SKM-1 (cell line): ENCODE measurements at regions not wholly inside any gene's neighbourhood (a gene's known extent, or its start where the extent isn't known, plus 50 kb on each side); places are given as distances from the start of the nearest gene placed in this dataset.
"Not testable (repeated sequence)": the region's sequence is repeated elsewhere in the genome, so short reads cannot be mapped to it uniquely, and the experiment has no call there.

Source experiments
- DNase-seq: peaks from one replicate; lab custom pipeline; 2025; ENCODE audit not compliant: unreplicated experiment; lab: John Stamatoyannopoulos, UW

DNA sequence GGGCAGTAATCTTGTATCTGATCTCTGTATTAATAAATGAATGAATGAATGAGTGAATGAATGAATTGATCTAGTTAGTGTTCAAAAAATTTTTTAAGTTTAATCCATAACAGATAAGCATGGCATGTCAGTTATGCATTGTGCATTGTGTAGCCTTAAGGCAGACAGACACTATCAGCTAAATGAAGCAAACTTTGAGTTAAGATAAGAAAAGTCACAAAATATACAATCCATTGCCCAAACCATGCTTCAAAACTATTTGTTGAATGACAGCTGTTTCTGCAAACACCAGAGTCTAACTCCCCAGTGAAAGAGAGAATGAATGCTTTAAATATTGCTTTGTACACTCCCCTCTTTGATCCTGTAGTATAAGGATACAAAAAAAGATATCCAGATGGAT, 314.3 kb upstream of the ETAA1 start:
- DNase-seq: no peak

DNA sequence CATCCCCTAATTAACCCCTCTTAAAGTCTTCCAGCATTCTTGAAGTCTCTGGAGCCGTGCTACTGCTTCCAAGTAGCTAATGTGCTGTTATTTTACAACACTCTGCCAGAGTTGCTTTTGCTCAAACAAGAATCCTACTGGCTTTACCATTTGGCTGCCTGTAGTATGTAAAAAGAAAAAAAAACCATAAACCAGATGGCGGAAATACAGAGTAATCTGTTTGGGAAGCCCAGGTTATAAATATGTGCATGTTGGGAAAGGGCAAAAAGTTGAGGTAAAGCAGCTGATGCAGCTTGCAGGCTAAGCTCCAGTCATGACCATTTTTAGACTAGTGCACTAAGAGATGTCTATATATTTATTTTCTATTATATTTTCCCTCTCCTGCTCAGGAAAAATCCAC, 313.2 kb upstream of the ETAA1 start:
- no peak for DNase-seq

DNA sequence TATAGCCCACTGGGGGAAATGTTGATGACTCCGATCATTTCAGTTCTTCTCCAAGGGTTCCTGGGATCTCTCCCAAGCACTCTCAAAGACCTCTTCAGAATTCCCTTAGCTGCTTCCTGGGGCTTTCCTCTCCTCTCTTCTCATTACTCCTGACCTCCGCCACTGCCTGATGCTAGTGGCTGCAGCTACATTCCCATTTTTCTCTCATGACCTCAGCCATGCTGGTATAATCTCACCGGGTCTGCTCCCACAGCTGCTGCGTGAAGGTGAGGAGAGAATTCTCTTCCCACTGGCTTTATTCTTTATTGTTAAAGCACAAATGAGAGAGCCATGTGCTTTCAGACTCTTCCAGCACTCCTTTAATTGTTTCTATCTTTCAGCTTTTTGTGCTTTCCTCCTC, 312.0 kb upstream of the ETAA1 start:
- DNase-seq: no peak

DNA sequence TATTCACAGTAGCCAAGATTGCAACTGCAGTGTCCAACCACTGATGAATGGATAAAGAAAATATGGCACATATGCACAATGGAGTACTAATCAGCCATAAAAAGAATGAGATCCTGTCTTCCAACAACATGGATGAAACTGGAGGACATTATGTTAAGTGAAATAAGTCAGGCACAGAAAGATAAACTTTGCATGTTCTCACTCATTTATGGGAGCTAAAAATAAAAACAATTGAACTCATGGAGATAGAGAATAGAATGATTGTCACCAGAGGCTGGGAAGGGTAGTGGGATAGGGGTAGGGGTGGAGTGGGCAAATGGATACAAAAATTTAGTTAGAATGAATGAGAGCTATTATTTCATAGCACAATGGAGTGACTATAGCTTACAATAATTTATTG, 305.5 kb upstream of the ETAA1 start:
- DNase-seq: no peak

DNA sequence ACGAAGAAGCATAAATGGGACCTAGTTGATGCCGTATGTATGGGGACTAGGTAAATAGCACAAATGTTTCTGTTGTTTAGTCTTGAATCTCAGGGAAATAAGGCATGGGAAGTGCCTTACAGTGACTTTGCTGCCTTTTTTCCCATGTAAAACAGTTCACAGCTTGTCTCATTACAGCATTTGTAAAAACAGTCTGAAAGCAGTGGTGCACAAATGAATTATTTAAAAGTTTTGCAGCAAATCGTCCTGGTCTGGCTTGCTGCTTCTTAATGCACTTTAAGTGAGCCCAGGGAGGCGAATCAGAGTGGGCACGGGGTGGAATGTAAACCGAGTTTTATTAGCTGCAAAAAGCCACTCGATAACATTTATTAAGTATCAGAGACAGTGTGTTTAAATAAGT, 302.0 kb upstream of the ETAA1 start:
- no peak for DNase-seq

DNA sequence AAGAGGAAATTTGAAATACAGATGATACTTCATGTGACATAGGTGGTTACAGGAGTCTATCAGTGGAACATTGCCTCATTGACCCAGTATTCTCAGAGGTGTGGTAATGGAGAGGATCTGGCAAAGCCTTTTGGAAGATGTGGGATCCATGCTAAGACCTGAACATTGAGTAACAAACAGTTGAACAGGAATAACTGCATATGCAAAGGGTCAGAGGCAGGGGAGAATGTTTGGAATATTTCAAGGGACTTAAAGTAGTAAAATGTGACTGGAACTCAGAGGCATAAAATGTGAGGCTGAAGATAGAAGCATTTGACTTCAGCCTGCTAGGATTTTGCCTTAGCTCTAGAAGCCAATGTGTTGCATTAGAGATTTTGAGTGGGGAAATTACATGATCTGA, 300.2 kb upstream of the ETAA1 start:
- no peak for DNase-seq

DNA sequence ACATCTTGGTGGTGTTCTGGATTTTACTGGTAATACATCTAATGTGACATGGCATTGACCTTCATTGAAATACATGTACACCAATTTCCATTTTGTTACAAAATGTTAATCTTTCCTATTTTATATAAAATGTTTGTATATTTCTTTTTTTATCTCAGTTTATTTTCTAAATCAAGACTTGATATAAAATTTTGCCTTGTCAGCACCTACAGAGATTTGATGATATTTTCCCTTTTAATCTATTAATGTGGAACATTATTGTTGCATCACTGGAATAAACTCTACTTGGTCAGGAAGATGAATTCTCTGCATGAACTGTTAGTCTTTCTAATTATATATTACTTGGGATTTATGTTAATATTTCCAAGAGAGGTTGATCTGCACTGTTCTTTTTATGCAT, 294.0 kb upstream of the ETAA1 start:
- DNase-seq: no peak

DNA sequence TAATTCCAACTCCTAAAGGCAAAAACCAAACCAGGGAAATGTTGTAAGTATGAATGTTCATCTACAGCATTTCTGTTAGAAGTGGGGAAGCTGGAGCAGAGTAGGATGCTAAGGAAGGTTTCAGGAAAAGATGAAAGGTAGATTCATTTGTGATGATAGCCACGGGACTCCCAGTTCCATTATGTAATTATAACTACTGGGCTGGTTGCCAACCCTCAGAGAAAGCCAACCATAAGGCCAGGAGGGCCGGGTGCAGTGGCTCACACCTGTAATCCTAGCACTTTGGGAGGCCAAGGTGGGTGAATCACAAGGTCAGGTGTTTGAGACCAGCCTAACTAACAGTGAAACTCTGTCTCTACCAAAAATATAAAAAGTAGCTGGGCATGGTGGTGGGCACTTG, 288.9 kb upstream of the ETAA1 start:
- no peak for DNase-seq

DNA sequence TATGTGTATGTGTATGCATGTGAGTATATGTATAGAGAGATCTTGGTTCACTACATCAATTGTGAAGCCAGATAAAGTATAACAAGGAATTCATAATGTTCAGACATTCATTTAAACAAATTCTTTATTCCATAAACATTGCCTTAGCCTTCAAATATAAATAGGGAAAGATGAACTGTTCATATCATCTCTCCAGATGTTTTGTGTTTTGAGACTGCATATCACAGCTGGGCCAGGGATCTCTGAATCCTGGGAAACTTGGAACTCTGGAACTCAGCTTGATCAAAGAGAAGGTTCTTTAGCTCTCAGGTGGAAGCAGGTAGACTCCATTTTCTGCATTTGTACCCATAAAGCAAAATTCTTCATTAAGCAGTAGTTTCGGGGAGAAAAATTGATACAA, 272.6 kb upstream of the ETAA1 start:
- DNase-seq: no peak

DNA sequence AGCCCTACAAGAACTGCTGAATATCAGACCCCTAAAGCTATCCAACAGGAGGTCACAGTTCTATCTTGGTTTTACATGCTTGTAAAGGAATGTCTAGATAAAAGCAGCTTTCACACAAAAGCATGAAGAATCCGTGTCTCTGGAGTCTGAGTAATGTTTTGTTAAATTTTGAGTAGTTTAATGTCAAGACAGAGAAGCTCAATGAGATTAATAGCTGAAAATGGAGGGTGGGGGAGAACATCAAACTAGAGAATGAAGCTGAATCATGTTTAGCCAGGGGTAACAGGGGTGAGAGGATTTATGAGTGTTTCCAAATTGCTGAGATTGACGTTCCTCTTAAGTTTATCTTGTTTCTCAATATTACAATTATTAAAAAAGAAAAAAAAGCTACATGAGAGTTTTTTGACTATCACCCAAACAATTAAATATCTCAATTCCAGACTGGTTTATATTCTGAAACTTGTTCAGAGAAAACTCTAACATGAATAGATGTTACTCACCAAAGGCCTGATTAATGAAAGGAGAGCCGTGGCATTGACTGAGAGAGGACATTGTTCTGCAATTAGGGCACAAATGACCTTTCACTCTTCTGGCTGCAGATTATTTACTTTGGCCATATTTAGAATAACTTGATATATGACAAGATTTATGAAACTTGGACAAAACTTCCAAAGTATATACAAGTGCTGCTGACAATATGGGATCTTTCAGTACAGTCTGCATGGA, 266.4 kb upstream of the ETAA1 start:
- DNase-seq: no peak

DNA sequence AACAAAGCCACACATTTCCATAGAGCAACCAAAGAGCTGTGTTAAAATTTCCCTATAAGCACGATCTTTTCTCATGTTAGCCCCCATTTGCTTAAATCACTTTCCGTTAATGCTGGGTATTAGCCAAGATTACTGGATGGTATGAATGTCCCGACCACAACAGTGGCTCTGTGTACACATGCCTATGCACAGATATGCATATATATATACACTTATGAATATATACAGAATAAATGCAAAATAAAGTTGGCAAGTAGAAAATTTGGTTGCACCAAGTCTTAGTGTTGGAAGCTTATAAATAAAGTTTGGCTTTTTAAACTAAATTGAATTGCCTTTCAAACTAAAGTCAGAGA, 265.9 kb upstream of the ETAA1 start:
- DNase-seq: no peak

DNA sequence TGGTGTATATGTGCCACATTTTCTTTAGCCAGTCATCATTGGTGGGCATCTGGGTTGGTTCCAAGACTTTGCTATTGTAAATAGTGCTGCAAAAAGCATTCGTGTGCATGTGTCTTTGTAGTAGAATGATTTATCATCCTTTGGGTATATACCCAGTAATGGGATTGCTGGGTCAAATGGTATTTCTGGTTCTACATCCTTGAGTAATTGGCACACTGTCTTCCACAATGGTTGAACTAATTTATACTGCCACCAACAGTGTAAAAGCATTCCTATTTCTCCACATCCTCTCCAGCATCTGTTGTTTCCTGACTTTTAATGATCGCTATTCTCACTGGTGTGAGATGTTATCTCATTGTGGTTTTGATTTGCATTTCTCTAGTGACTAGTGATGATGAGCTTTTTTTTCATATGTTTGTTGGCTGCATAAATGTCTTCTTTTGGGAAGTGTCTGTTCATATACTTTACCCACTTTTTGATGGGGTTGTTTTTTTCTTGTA, 264.6 kb upstream of the ETAA1 start:
- not testable (repeated sequence) for DNase-seq

DNA sequence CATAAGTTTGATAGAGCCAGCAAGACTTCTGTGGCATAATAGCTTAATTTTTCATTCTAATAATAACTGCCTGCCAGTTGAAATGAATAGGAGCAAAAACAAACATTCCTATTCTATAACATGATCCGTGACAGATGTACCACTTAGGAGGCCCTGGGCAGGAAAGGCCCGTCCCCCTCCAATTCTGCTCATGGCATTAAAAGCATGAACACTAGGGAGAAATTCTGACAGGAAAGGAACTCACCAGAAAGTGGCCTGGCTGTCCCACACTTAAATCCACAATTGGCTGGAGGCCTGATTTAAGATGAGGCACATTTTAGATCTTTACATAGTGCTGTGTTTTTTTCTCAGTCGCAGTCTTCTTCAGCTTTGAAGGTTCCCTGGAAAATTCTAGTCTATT, 261.9 kb upstream of the ETAA1 start:
- DNase-seq: no peak

DNA sequence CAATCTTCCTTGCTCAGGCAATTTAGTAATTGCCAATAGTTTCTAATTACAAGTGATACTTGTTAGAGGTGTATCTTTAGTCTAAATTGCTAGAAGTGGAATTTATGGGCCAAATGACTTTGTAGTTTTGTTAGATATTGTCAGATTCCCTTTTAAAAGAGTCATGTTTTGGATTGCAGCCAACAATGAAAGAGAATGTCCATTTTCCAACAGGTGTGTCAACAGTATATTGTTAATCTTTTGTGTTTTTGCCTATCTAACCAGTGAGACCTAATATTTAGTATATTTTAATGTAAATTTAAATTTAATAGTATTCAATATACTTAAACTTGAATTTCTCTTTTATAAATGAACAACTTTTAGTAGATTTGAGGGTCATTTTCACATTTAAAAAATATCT, 259.4 kb upstream of the ETAA1 start:
- no peak for DNase-seq

DNA sequence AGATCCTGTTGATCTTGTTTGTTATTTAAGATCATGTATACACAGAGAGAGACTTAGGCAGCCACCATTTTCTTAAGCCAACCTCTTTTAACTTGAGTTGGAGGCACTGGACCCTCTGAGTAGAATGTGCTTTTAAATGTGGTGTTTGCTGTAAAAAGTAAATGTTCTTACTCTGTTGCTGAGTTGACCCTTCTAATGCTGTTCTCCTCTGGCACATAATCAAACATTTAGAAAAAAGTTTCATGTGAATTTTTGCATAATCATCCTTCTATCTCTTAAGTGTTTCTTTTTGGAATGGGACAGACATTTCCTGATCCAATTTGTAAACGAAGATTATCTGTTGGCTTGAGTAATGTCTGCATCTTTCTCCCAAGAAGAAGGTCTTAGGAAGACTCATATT, 255.1 kb upstream of the ETAA1 start:
- no peak for DNase-seq

DNA sequence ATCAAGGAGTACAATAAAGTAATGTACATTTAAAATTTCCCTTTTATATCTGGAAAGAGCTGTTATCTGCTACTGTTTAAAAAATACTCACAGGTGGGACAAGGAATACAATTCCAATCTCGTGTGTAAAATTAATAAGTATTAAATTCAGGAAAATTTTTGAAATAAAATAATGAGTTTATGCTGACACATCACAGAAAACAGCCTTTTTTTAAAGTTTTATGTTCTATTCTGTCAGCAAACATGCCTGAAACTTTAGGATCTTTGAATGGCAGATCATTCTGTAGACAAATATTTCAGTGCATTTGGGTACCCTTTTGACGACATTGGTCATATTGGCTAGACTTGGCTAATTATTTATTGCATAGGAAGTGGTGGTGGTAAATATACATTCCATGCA, 254.4 kb upstream of the ETAA1 start:
- DNase-seq: no peak

DNA sequence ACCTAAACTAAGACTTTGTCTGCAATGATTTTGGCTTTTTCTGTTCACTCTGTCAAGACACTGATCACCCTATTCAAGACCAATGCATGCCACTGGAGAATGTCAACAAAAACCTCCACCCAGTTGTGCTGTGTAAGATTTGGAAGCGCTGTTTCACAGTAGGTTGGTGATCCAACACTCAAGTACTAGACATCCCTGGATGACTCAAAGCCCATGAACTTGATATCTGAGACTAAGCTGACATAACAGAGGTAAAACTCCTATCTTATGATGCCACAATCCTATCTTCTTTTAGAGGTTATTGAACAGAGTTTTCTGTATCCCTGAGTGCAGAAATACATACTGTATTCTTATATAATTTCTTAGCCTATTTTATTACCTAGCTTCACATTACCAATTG, 251.3 kb upstream of the ETAA1 start:
- no peak for DNase-seq

DNA sequence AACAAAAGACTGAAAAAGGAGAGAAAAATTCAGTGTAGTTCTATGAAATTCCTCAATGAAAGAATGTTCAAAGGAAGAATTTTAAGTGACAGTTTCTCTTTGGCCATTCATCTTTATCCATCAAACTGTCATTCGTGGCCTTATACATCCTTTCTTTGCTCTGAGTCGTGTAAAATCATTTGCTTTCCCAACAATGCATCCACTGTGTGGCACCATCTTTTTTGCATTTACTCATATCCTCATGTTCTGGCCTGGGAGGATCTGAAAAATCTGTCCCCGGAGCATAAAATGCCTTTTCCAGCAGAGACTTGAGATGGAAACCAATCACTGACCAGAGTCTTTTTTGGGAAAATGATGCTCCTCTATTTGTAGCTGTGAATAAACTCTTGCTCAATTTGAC, 240.3 kb upstream of the ETAA1 start:
- DNase-seq: no peak

DNA sequence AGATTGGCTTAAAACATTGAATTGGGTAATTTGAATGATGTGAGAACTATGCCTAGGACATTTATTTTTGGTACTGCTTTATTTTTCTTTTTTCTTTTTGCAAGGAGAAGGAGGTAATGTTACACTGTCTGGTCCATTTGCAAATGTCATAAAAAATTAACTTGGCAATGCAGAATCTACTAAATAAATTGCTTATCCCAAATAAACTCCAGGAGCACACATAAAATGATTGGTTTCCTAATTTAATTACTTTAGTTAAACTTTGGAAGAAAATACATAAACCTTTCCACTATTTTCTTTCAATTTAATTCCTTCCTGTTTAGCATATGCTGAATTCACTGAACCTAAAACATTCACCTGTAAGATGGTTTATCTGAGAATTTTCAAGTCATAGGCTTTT, 238.4 kb upstream of the ETAA1 start:
- DNase-seq: no peak

DNA sequence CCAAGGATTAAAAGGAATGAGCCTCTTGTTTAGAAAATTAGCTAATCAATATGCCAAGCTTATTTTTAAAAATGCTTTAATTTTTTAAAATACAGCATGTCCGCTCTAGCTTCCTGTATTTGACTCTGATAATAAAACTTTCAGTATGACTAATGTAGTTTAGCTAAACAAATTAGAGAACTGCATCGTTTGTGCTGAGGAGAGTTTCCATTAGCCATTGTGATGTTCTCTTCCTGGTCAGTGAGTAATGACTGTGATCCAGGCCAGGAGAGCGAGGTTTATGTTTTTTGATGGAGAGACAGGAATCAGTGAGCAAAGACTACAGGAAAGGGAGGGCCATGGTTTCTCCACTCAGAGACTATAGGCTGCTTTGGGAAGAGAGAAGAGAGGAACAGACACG, 237.2 kb upstream of the ETAA1 start:
- DNase-seq: no peak

DNA sequence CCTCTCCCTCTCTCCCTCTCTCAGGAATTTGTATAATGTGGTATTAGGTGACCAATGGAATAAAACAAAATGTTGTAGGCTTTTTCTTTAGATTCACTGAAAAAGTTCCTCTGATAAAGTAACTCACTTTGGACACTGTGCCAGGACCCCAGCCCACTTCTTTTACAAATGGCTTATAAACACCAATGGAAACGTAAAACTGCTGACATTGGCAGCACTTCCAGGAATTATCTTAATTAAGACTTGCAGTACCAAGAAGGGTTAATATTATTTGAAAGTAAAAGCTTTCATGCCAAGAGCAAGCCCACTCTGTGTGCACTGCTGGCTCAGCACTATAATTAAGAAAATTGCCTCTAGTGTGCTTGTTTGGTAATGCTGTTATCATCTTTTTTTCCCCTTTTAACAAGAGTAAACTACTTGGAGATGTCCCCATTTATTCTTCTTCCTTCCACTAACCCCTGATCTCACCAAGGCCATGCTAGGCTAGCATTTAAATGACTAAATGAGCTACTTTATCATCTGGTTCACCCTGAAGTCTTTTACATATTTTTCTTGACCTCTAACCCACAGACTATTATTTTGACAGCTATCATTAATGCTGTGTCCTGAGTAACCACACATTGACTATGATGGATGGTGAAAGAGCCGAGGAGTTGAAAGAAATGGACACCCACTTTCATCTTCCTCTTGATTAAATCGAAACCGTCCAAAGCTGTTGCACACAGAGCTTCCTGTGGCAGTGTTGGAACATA, 232.2 kb upstream of the ETAA1 start:
- no peak for DNase-seq

DNA sequence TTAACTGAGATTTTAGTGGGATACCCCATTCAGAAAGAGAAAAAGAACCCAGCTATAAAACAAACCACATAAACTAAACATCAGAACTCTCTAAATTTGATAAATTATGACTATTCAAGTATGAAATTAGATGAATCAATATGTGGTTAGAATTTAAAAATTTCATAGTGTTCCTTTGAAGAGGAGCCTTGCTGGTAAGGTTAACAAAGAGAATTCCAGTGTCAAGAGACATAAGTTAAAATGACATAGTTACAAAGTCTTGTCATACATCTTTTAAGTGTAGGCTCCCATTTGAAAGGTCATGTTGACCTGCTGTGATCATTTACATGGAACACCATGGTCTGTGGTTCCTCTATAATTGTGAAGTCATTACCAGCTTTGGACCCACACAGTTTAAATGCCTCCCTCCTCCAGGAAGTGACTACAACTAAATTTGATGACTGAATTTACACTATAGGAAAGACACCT, 231.6 kb upstream of the ETAA1 start:
- DNase-seq: no peak

DNA sequence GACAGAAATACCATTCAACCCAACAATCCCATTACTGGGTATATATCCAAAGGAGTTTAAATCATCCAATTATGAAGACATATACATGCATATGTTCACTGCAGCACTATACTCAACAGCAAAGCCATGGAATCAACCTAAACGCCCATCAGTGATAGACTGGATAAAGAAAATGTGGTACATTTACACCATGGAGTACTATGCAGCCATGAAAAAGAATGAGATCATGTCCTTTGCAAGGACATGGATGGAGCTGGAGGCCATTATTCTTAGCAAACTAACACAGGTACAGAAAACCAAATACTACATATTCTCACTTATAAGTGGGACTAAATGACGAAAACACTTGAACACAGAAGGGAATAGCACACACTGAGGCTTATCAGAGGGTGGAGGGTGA, 230.6 kb upstream of the ETAA1 start:
- not testable (repeated sequence) for DNase-seq
